KMS-11 (cell line): ENCODE measurements at regions not wholly inside any gene's neighbourhood (a gene's known extent, or its start where the extent isn't known, plus 50 kb on each side); places are given as distances from the start of the nearest gene placed in this dataset.

Experiments used
- H2AFZ ChIP-seq: fragments of 200-600 bp; sonication (generic); 2 replicates; pipeline ENCODE4 v1.6.1; 2016; ENCODE audit warnings: antibody characterized with exemption, mixed run types, low read depth
- H3K27ac ChIP-seq: fragments of 200-600 bp; sonication (generic); 2 replicates; pipeline ENCODE4 v1.6.1; 2016; ENCODE audit warnings: mild to moderate bottlenecking, mixed run types
- H3K27me3 ChIP-seq: fragments of 200-600 bp; sonication (generic); 2 replicates; pipeline ENCODE4 v1.6.1; 2017; ENCODE audit warnings: mild to moderate bottlenecking, low read depth, mixed run types, moderate library complexity; ENCODE audit not compliant: insufficient read depth
- H3K36me3 ChIP-seq: fragments of 200-600 bp; sonication (generic); 2 replicates; pipeline ENCODE4 v1.6.1; 2017; ENCODE audit warnings: mild to moderate bottlenecking, mixed run types; ENCODE audit not compliant: insufficient read depth
- H3K4me1 ChIP-seq: fragments of 200-600 bp; sonication (generic); 2 replicates; pipeline ENCODE4 v1.6.1; 2016; ENCODE audit warnings: mild to moderate bottlenecking, low read depth, mixed run types; ENCODE audit not compliant: poor library complexity, severe bottlenecking
- H3K4me2 ChIP-seq: fragments of 200-600 bp; sonication (generic); 2 replicates; pipeline ENCODE4 v1.7.0; 2016; ENCODE audit warnings: mild to moderate bottlenecking, mixed run types
- H3K4me3 ChIP-seq: fragments of 200-600 bp; sonication (generic); IDR thresholded peaks from 2 replicates; pipeline ENCODE4 v1.6.1; 2017; ENCODE audit warnings: low read depth, low read length, mixed read lengths; ENCODE audit not compliant: insufficient read depth
- H3K79me2 ChIP-seq: fragments of 200-600 bp; sonication (generic); 2 replicates; pipeline ENCODE4 v1.6.1; 2016; ENCODE audit warnings: low read depth, mixed run types; ENCODE audit not compliant: insufficient read depth
- H3K9ac ChIP-seq: fragments of 200-600 bp; sonication (generic); 2 replicates; pipeline ENCODE4 v1.6.1; 2016; ENCODE audit warnings: mild to moderate bottlenecking, mixed run types
- H4K20me1 ChIP-seq: fragments of 200-600 bp; sonication (generic); 2 replicates; pipeline ENCODE4 v1.6.1; 2016; ENCODE audit warnings: mild to moderate bottlenecking, mixed run types; ENCODE audit not compliant: insufficient read depth
- CTCF ChIP-seq: fragments of 200-600 bp; sonication (generic); conservative IDR thresholded peaks from 2 replicates; pipeline ENCODE4 v1.6.1; 2017; ENCODE audit warnings: low read depth, mild to moderate bottlenecking, antibody characterized with exemption, low read length, moderate library complexity, mixed read lengths

GRCh38 chr5:144108131-144108530 lies 62.3 kb downstream of the YIPF5 start:
- no peaks in the 10 kb centered on the region for H3K79me2 ChIP-seq
- peaks cover 47% of the 10 kb centered on the region for H3K4me1 ChIP-seq
- no peak for TF ChIP-seq CTCF
- no peaks in the 10 kb centered on the region for H3K27me3 ChIP-seq
- H3K27ac ChIP-seq: no peak overlapping the region
- no peak overlapping the region for H3K9ac ChIP-seq
- H3K4me3 ChIP-seq: no peak overlapping the region
- no peaks in the 10 kb centered on the region for H4K20me1 ChIP-seq
- H2AFZ ChIP-seq: no peak overlapping the region
- no peaks in the 10 kb centered on the region for H3K36me3 ChIP-seq
- 0 out of 2 replicates have a peak overlapping the region, but pooled peaks have one; percentile 9 for H3K4me2 ChIP-seq
